Glomerular endothelial cell (primary cell): ENCODE measurements at regions not wholly inside any gene's neighbourhood (a gene's known extent, or its start where the extent isn't known, plus 50 kb on each side); places are given as distances from the start of the nearest gene placed in this dataset.
"Not testable (repeated sequence)": the region's sequence is repeated elsewhere in the genome, so short reads cannot be mapped to it uniquely, and the experiment has no call there.

Source experiments
- DNase-seq: peaks from one replicate; pipeline ENCODE4 v3.0.0-alpha.2; 2011; ENCODE audit warnings: low read depth, low spot score; ENCODE audit errors: extremely low read depth

- no peak for DNase-seq
Observed at GRCh38 chr7:115574681-115575291, 455.8 kb downstream of the TFEC start.

- no peak for DNase-seq
Observed at GRCh38 chr7:115572111-115572510, 458.5 kb downstream of the TFEC start.

DNA sequence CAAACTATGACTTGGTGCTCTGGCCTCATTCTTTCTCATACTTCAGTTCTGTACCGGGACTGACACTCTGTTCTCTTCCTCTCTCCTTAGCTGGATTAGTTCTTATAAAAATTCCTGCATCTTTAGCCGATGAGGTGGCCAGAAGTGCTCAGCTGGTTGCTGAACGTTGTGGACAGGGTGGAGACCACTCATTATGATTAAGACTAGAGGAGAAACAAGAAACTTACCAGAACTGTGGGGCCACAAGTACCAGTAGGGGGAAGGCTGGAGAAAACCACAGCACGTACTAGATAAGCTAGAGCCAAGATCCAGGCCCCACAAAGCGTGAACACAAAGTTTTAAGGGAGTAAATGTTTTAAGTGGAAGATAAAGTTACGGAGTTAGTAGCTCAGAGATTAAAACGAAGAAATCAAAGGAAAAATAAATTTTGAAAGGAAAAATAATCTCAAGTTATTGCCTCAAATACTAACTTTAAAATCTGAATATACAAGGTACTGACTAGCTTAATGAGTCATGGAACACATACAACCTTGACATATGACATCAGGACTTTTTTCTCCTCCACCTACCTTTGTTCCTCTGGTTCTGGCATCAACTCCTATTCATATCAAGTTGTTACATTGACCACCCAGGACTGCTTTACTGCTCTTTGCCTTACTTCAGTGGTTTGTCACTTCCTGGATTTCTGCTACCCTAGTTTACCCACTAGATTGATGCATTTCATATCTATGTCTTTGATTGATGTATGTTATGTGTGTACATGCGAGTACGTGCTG lies 469.0 kb downstream of the TFEC start:
- DNase-seq = no peak

- no peak for DNase-seq
Observed at GRCh38 chr7:115559877-115560276, 470.7 kb downstream of the TFEC start.

GRCh38 chr7:115558161-115558560 lies 472.4 kb downstream of the TFEC start:
- no peak for DNase-seq

DNA sequence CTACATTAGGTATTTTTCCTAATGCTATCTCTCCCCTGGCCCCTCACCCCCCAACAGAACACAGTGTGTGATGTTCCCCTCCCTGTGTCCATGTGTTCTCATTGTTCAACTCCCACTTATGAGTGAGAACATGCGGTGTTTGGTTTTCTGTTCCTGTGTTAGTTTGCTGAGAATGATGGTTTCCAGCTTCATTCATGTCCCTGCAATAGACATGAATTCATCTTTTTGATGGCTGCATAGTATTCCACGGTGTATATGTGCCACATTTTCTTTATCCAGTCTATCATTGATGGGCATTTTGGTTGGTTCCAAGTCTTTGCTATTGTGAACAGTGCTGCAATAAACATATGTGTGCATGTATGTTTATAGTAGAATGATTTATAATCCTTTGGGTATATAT lies 473.3 kb downstream of the TFEC start:
- DNase-seq = not testable (repeated sequence)

GRCh38 chr7:115552766-115553165 lies 477.8 kb downstream of the TFEC start:
- DNase-seq = no peak

DNA sequence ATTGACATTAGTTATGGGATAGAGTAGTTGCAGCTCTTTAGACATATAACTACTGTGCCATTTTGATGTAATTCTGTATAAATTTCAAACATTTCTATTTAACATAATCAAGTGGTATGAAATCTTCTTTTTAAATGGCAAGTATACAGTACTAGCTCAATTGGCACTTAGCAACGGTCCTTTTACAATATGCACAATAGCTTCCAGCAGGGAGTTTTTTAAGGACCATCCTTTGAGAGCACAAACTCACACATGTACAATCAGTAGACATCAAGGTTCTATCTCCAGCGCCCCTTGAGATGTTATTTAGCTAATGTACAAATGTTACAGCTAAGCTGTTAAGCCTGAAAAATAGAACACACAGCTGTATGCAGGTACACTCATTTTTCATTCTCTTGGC lies 480.7 kb downstream of the TFEC start:
- DNase-seq = no peak

DNA sequence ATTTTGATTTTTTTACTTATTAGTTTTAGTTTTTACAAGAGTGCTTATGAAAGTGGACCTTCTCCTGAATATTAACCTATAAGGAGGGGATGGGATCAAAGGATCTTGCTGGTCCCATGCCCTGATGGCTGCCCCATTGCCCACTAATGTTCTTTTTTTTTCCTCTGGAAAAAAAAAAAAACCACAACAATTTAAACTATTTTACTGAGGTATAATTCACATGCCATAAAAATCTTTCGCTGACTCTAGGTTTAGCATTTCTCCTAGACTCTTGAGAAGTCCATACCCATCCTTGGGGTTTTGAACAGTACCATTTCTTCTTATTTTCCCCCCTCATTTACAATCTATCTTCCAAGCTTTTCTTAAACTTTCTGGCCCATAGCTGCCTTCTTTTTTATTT lies 481.8 kb downstream of the TFEC start:
- no peak for DNase-seq

DNA sequence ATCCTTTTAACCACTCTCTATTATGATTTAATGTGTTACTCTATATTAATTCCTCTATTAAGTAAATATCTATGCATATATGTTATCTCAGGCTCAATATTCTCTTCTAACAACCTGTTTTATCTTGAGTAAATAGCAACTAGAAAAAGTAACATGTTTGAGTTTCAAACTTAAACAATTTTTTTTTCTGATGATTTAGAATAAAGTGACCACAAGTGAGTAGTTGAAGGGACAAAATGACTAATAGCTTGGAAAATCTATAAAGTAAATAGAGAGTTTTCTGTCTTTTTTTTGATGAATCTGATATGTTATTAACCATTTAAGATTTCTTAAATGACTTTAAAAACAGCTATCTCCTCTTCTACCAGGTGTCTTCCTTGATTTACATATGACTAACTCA lies 483.8 kb downstream of the TFEC start:
- DNase-seq = no peak

DNA sequence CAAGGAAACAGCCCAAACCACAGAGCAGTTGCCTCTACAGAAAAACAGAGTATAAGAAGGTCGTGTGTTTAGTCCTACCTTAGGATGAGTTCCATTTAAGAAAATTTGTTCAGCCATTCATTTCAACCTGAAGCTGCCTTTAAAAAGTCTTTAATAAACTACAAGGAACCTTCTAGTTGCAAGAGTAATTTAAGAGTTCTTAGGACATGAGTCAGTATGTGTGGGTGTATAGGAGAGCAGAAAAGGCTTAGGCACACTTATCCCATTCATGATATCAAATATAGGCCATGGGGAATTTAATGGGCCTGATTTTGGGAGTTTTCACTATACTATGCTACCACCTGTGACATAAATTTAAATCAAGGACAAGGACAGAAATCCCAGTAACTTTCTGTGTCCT lies 496.8 kb downstream of the TFEC start:
- no peak for DNase-seq

GRCh38 chr7:115526278-115526677 lies 504.3 kb downstream of the TFEC start:
- no peak for DNase-seq

DNA sequence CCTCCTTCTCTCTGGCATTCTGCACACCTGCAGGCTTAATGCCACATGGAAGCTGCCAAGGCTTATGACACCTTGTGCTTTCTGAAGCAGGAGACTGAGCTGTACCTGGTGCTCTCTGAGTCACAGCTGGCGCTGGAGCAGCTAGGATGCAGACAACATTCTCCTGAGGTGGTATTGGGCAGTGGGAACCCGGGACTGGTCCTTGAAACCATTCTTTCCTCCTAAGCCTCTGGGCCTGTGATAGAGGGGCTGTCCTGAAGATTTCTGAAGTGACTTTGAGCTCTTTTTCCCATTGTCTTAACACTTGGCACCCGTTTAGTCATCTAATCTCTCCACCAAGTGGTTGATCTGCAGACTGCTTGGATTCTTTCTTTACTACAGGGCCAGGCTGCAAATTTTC lies 508.4 kb downstream of the TFEC start:
- no peak for DNase-seq

GRCh38 chr7:115516341-115516740 lies 514.2 kb downstream of the TFEC start:
- no peak for DNase-seq

GRCh38 chr7:115511330-115511729 lies 519.2 kb downstream of the TFEC start:
- DNase-seq = no peak

DNA sequence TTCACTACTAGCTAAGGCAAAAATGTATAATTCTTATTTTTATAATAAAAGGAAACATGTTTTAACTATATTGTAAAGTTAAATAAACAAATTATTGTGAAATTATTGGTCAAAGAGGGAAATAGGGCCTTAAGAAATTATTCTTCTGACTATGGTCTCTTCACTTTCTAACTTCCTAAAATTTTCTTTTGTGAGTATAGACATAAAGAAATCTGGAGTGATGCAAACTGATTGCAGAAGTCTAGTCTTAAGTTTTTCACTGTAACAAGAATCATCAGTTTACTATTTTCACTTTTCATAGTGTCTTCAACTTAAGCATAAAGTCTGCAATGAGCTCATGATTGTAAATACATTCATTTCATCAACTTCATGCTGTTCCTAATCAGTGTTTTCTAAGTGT lies 525.4 kb downstream of the TFEC start:
- no peak for DNase-seq

DNA sequence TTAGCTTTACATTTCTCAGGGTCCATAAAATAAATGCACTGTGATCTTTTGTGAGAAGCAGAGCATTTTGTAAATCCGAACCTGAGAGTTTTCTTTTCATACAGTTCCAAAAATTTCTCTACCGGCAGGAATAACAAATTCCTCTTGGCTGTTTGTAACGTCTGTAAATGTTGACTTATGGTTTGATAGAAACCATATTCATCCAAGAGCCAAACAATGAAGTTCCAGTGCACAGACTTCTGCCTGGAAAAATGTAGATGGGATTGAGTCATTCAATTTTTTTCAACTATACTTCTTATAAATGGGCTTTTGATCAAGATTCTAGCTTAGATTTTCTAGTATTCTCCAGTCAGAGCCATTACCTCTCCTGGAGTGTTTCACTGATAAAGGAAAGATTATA lies 530.6 kb downstream of the TFEC start:
- DNase-seq = no peak

DNA sequence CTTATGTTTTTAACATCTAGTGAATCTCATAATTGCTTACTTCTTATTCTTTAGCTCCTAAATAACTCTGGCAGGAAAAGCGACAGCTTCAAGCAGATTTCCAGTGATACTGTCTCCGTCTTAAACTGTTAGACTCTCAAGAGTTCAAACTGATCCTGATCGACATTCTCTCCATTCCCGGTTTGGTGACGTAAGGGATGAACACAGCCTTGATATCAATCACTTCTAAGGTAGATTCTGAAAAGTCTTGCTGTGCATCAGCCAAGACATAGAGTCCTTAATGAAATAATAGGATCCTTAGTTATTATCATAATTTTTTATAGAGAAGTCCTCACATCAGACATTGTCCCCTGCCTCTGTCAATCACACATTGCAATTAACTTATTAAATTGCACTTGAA lies 534.6 kb downstream of the TFEC start:
- DNase-seq = no peak

GRCh38 chr7:115494529-115495147 lies 535.9 kb downstream of the TFEC start:
- no peak for DNase-seq

- DNase-seq = no peak
Observed at GRCh38 chr7:115493381-115493780, 537.2 kb downstream of the TFEC start.

GRCh38 chr7:115491744-115492380 lies 538.7 kb downstream of the TFEC start:
- no peak for DNase-seq

DNA sequence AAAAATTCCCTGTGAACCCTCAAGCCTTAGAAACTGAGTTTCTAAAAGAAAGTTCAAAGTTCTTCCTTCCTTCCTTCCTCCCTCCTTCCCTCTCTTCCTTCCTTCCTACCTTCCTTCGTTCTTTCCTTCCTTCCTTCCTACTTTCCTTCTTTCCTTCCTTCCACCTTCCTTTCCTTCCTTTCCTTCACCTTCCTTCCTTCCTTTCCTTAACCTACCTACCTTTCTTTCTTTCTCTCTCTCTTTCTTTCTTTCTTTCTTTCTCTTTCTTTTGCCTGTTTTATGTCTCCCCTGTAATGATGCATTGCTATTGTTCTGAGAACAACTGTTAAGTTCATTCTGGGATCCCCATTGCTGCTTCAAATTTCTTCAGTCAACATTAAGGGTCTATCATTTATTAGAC lies 551.1 kb downstream of the TFEC start:
- no peak for DNase-seq
